Liver (tissue), 8 donors: ENCODE measurements at regions not wholly inside any gene's neighbourhood (a gene's known extent, or its start where the extent isn't known, plus 50 kb on each side); places are given as distances from the start of the nearest gene placed in this dataset.

Experiments
- DNase-seq: peaks from one replicate; pipeline ENCODE4 v3.0.0-alpha.2; 2017; ENCODE audit warnings: low spot score
- H3K27ac ChIP-seq, 2 donors: one replicate each; pipeline ENCODE4 v1.7.0; 2013; ENCODE audit warnings: inconsistent platforms in 2 of 2, low read length in 2 of 2, control low read depth in 1 of 2, low read depth in 1 of 2, mild to moderate bottlenecking in 1 of 2
- H3K27me3 ChIP-seq, 4 donors: one replicate each; pipeline versions ENCODE4 v1.6.1 to v1.7.0; 2013; ENCODE audit warnings: low read length in 3 of 4, inconsistent platforms in 1 of 4, mild to moderate bottlenecking in 1 of 4, moderate library complexity in 1 of 4; ENCODE audit not compliant: control insufficient read depth in 4 of 4, insufficient read depth in 4 of 4
- H3K36me3 ChIP-seq, 4 donors: one replicate each; pipeline versions ENCODE4 v1.6.1 to v1.7.0; 2013; ENCODE audit warnings: low read length in 3 of 4, mild to moderate bottlenecking in 3 of 4, low read depth in 1 of 4, moderate library complexity in 1 of 4; ENCODE audit not compliant: control insufficient read depth in 4 of 4, insufficient read depth in 3 of 4
- H3K4me1 ChIP-seq, 4 donors: one replicate each; pipeline versions ENCODE4 v1.6.1 to v1.7.0; 2013; ENCODE audit warnings: low read length in 3 of 4, mild to moderate bottlenecking in 3 of 4, moderate library complexity in 1 of 4; ENCODE audit not compliant: control insufficient read depth in 4 of 4, insufficient read depth in 4 of 4
- H3K4me3 ChIP-seq, 3 donors: one replicate each; pipeline versions ENCODE4 v1.6.1 to v1.7.0; 2013; ENCODE audit warnings: low read length in 3 of 3, control low read depth in 1 of 3, low read depth in 1 of 3, mild to moderate bottlenecking in 1 of 3
- H3K9ac ChIP-seq, 2 donors: one replicate each; pipeline ENCODE4 v1.7.0; 2013; ENCODE audit warnings: low read length in 2 of 2, mild to moderate bottlenecking in 2 of 2, moderate library complexity in 2 of 2, control low read depth in 1 of 2, low read depth in 1 of 2
- H3K9me3 ChIP-seq, 4 donors: one replicate each; pipeline versions ENCODE4 v1.6.1 to v1.7.0; 2013; ENCODE audit warnings: low read length in 3 of 4; ENCODE audit not compliant: control insufficient read depth in 4 of 4
- ATF3 ChIP-seq: IDR thresholded peaks from 2 replicates; pipeline ENCODE4 v1.6.1; 2016; ENCODE audit warnings: antibody characterized with exemption
- CTCF ChIP-seq: fragments of 150-350 bp; IDR thresholded peaks from 2 replicates; pipeline ENCODE4 v1.5.1; 2017; ENCODE audit warnings: improper control_type of control experiment, low read depth, low read length; ENCODE audit not compliant: missing input control
- EGR1 ChIP-seq, 2 donors: IDR thresholded peaks; 2 replicates each; pipeline ENCODE4 v1.6.1; 2016 to 2018; ENCODE audit warnings: antibody characterized with exemption in 2 of 2, low read depth in 2 of 2
- FOXA1 ChIP-seq: IDR thresholded peaks from 2 replicates; pipeline ENCODE4 v1.6.1; 2016; ENCODE audit warnings: antibody characterized with exemption
- FOXA2 ChIP-seq: IDR thresholded peaks from 2 replicates; pipeline ENCODE4 v1.6.1; 2016; ENCODE audit warnings: antibody characterized with exemption
- GABPA ChIP-seq, 2 donors: IDR thresholded peaks in 1 of 2; conservative IDR thresholded peaks in 1 of 2; 2 replicates each; pipeline ENCODE4 v1.6.1; 2016; ENCODE audit warnings: antibody characterized with exemption in 2 of 2, mild to moderate bottlenecking in 1 of 2, moderate library complexity in 1 of 2
- HNF4A ChIP-seq, 2 donors: conservative IDR thresholded peaks; 2 replicates each; pipeline ENCODE4 v1.6.1; 2016; ENCODE audit warnings: antibody characterized with exemption in 2 of 2, mild to moderate bottlenecking in 2 of 2
- HNF4G ChIP-seq: IDR thresholded peaks from 2 replicates; pipeline ENCODE4 v1.6.1; 2016; ENCODE audit warnings: antibody characterized with exemption
- JUND ChIP-seq, 2 donors: IDR thresholded peaks; 2 replicates each; pipeline ENCODE4 v1.6.1; 2016; ENCODE audit warnings: antibody characterized with exemption in 2 of 2
- MAX ChIP-seq: IDR thresholded peaks from 2 replicates; pipeline ENCODE4 v1.6.1; 2016; ENCODE audit warnings: antibody characterized with exemption
- NR2F2 ChIP-seq: IDR thresholded peaks from 2 replicates; pipeline ENCODE4 v1.6.1; 2016; ENCODE audit warnings: antibody characterized with exemption
- RXRA ChIP-seq, 2 donors: IDR thresholded peaks; 2 replicates each; pipeline ENCODE4 v1.6.1; 2017 to 2018; ENCODE audit warnings: antibody characterized with exemption in 2 of 2, mild to moderate bottlenecking in 1 of 2
- TAF1 ChIP-seq: conservative IDR thresholded peaks from 2 replicates; pipeline ENCODE4 v1.6.1; 2016; ENCODE audit warnings: antibody characterized with exemption, mild to moderate bottlenecking
- YY1 ChIP-seq: IDR thresholded peaks from 2 replicates; pipeline ENCODE4 v1.6.1; 2016; ENCODE audit warnings: antibody characterized with exemption, mild to moderate bottlenecking
- ZBTB33 ChIP-seq: IDR thresholded peaks from 2 replicates; pipeline ENCODE4 v1.6.1; 2016; ENCODE audit warnings: antibody characterized with exemption
- WGBS: extraction: QIAGEN DNeasy Blood & Tissue Kit; methylation state at CpG from one replicate; pipeline ENCODE4 v1.1.7; 2013; 5-methylcytosine and 5-hydroxymethylcytosine counted together
- TF ChIP-seq, protein P1 (sequence below): IDR thresholded peaks from 2 replicates; pipeline ENCODE4 v1.6.1; 2016; ENCODE audit warnings: antibody characterized with exemption, mild to moderate bottlenecking
- donor health status: healthy.
- donor health status: healthy.
- donor health status: healthy.
- donor health status: healthy.
- donor health status: healthy.

GRCh38 chr17:20922128-20922670, 120.6 kb downstream of the USP22 start:
- 81% methylated on average over 1 of the region's 1 CpG for WGBS

GRCh38 chr17:20924306-20924705, 118.5 kb downstream of the USP22 start:
- no peak for DNase-seq
- H3K4me1 ChIP-seq = no peaks in the 10 kb centered on the region
- no peak for TF ChIP-seq YY1
- no peak for TF ChIP-seq FOXA2
- no peak for TF ChIP-seq HNF4A (conservative IDR thresholded peaks at IDR 0.05)
- no peak for TF ChIP-seq TAF1
- no peak for TF ChIP-seq HNF4G
- H3K9ac ChIP-seq = no peak overlapping the region
- no peak overlapping the region for H3K4me3 ChIP-seq
- no peaks in the 10 kb centered on the region for H3K9me3 ChIP-seq
- WGBS = 67% methylated on average over 5 of the region's 5 CpGs
- H3K27ac ChIP-seq = no peak overlapping the region
- peaks cover 0 to 4% (median 0%) of the 10 kb centered on the region in 4 donors for H3K27me3 ChIP-seq
- no peaks in the 10 kb centered on the region for H3K36me3 ChIP-seq

More at GRCh38 chr17:20922128-20922670, 120.6 kb downstream of the USP22 start:
- H3K9ac ChIP-seq = no peak overlapping the region
- no peak for DNase-seq
- no peaks in the 10 kb centered on the region for H3K9me3 ChIP-seq
- TF ChIP-seq GABPA (IDR thresholded peaks at IDR 0.05 in 1 of 2, conservative IDR thresholded peaks at IDR 0.05 in 1 of 2) (no peak), JUND (IDR thresholded peaks at IDR 0.05) (no peak), HNF4G (no peak), HNF4A (conservative IDR thresholded peaks at IDR 0.05) (no peak)
- TF ChIP-seq, protein P1, sequence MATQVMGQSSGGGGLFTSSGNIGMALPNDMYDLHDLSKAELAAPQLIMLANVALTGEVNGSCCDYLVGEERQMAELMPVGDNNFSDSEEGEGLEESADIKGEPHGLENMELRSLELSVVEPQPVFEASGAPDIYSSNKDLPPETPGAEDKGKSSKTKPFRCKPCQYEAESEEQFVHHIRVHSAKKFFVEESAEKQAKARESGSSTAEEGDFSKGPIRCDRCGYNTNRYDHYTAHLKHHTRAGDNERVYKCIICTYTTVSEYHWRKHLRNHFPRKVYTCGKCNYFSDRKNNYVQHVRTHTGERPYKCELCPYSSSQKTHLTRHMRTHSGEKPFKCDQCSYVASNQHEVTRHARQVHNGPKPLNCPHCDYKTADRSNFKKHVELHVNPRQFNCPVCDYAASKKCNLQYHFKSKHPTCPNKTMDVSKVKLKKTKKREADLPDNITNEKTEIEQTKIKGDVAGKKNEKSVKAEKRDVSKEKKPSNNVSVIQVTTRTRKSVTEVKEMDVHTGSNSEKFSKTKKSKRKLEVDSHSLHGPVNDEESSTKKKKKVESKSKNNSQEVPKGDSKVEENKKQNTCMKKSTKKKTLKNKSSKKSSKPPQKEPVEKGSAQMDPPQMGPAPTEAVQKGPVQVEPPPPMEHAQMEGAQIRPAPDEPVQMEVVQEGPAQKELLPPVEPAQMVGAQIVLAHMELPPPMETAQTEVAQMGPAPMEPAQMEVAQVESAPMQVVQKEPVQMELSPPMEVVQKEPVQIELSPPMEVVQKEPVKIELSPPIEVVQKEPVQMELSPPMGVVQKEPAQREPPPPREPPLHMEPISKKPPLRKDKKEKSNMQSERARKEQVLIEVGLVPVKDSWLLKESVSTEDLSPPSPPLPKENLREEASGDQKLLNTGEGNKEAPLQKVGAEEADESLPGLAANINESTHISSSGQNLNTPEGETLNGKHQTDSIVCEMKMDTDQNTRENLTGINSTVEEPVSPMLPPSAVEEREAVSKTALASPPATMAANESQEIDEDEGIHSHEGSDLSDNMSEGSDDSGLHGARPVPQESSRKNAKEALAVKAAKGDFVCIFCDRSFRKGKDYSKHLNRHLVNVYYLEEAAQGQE = no peak
- no peaks in the 10 kb centered on the region for H3K4me1 ChIP-seq
- no peak overlapping the region for H3K4me3 ChIP-seq
- H3K27me3 ChIP-seq = peaks cover 0 to 4% (median 0%) of the 10 kb centered on the region in 4 donors
- no peaks in the 10 kb centered on the region for H3K36me3 ChIP-seq
- no peak overlapping the region for H3K27ac ChIP-seq

GRCh38 chr17:20925091-20925490, 117.7 kb downstream of the USP22 start:
- Histone ChIP-seq H3K4me1 (no peaks in the 10 kb centered on the region), H3K27me3 (peaks cover 0 to 4% (median 0%) of the 10 kb centered on the region in 4 donors), H3K9ac (no peak overlapping the region), H3K36me3 (no peaks in the 10 kb centered on the region), H3K9me3 (no peaks in the 10 kb centered on the region), H3K27ac (no peak overlapping the region), H3K4me3 (no peak overlapping the region)
- 88% methylated on average over 3 of the region's 3 CpGs for WGBS
- no peak for DNase-seq
- no peak for TF ChIP-seq EGR1 (IDR thresholded peaks at IDR 0.05; ENCODE audit: low read depth in 2 of 2)
- TF ChIP-seq NR2F2 = no peak
- TF ChIP-seq HNF4A (conservative IDR thresholded peaks at IDR 0.05) = no peak
- no peak for TF ChIP-seq FOXA1
- no peak for TF ChIP-seq ATF3
- no peak for TF ChIP-seq MAX
- TF ChIP-seq YY1 = no peak
- no peak for TF ChIP-seq FOXA2
- no peak for TF ChIP-seq TAF1
- TF ChIP-seq HNF4G = no peak
- TF ChIP-seq RXRA (IDR thresholded peaks at IDR 0.05) = no peak
- no peak for TF ChIP-seq CTCF
- TF ChIP-seq JUND (IDR thresholded peaks at IDR 0.05) = no peak
- TF ChIP-seq ZBTB33 = no peak
- TF ChIP-seq, protein P1 = no peak
